ENCODE measurements at regions not wholly inside any gene's neighbourhood (a gene's known extent, or its start where the extent isn't known, plus 50 kb on each side); places are given as distances from the start of the nearest gene placed in this dataset.

DNA sequence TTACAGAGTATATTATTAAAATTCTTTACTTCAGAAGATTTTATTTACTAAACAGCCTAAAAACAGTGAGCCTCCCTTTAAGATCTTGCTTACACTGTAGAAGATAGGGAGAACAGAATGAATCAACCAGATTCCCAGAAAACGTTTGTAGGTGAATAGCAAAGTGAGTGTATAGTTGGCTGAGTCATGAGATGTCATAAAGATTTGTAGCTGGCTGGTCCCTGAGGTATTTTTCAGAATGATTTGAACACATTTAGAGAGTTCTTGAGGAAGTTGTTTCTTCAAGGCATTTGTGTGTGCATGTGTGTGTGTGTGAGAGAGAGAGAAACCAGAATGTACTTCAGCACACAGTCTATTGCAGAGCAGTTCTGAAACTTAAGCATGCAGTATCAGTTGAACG is 159.4 kb upstream of the PRR16 start:
- Histone ChIP-seq H3K9me3 (ENCODE audit: control insufficient read depth in 2 of 3, insufficient read depth in 1 of 3, low read length in 3 of 3) (no peaks in the 10 kb centered on the region), H3K27ac (ENCODE audit: low read depth in 2 of 2, low read length in 2 of 2) (no peak overlapping the region), H3K4me1 (ENCODE audit: control insufficient read depth in 2 of 3, insufficient read depth in 2 of 3, low read depth in 1 of 3, low read length in 3 of 3) (no peaks in the 10 kb centered on the region), H3K27me3 (ENCODE audit: control insufficient read depth, insufficient read depth, low read length) (no peaks in the 10 kb centered on the region), H3K4me3 (ENCODE audit: low read length in 3 of 3) (no peak overlapping the region), H3K9ac (ENCODE audit: low read length in 3 of 3) (no peak overlapping the region), H3K36me3 (ENCODE audit: control insufficient read depth in 2 of 3, insufficient read depth in 3 of 3, low read length in 3 of 3) (no peaks in the 10 kb centered on the region)
- no peak for TF ChIP-seq CTCF (IDR thresholded peaks at IDR 0.05; ENCODE audit: borderline replicate concordance, extremely low read depth, insufficient read depth)
- FAIRE-seq: no peak
- no peak for DNase-seq
- intact Hi-C loops (cut with DNase I): no loop called here

- FAIRE-seq: no peak
- no peak for DNase-seq
- intact Hi-C loops (cut with DNase I): no loop called here
- no peak overlapping the region for H3K4me3 ChIP-seq (ENCODE audit: low read length in 3 of 3)
- H3K27ac ChIP-seq (ENCODE audit: low read depth in 2 of 2, low read length in 2 of 2): no peak overlapping the region
- H3K9me3 ChIP-seq (ENCODE audit: control insufficient read depth in 2 of 3, insufficient read depth in 1 of 3, low read length in 3 of 3): no peaks in the 10 kb centered on the region
- H3K4me1 ChIP-seq (ENCODE audit: control insufficient read depth in 2 of 3, insufficient read depth in 2 of 3, low read depth in 1 of 3, low read length in 3 of 3): no peaks in the 10 kb centered on the region
- H3K36me3 ChIP-seq (ENCODE audit: control insufficient read depth in 2 of 3, insufficient read depth in 3 of 3, low read length in 3 of 3): no peaks in the 10 kb centered on the region
- TF ChIP-seq CTCF (IDR thresholded peaks at IDR 0.05; ENCODE audit: borderline replicate concordance, extremely low read depth, insufficient read depth): no peak
- H3K27me3 ChIP-seq (ENCODE audit: control insufficient read depth, insufficient read depth, low read length): no peaks in the 10 kb centered on the region
- H3K9ac ChIP-seq (ENCODE audit: low read length in 3 of 3): no peak overlapping the region
Measured at GRCh38 chr5:120306303-120306702, 157.8 kb upstream of the PRR16 start.

DNA sequence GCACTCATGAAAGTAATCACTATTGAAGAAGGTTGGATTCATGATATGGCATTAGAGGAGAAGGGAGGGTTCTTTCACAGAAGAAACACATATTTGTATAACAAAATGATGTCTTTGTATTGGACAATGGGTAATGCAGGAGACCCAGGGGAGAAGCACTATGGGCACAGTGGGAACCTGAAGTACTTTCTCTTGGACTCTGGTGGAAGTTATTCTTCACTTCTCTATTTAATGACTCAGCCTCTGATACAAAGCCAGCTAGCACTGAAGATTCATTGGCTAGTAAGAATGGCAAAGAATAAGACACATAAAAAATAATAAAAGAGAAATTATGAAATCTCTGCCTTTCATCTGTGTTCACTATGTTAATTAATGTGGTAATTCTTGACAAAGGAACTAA is 149.9 kb upstream of the PRR16 start:
- FAIRE-seq: no peak
- H3K27ac ChIP-seq (ENCODE audit: low read depth in 2 of 2, low read length in 2 of 2): no peak overlapping the region
- intact Hi-C loops (cut with DNase I): no loop called here

More for the DNA sequence above, 149.9 kb upstream of the PRR16 start:
- Histone ChIP-seq H3K27me3 (ENCODE audit: control insufficient read depth, insufficient read depth, low read length) (no peaks in the 10 kb centered on the region), H3K36me3 (ENCODE audit: control insufficient read depth in 2 of 3, insufficient read depth in 3 of 3, low read length in 3 of 3) (no peaks in the 10 kb centered on the region), H3K4me1 (ENCODE audit: control insufficient read depth in 2 of 3, insufficient read depth in 2 of 3, low read depth in 1 of 3, low read length in 3 of 3) (no peaks in the 10 kb centered on the region), H3K9me3 (ENCODE audit: control insufficient read depth in 2 of 3, insufficient read depth in 1 of 3, low read length in 3 of 3) (no peaks in the 10 kb centered on the region), H3K9ac (ENCODE audit: low read length in 3 of 3) (no peak overlapping the region), H3K4me3 (ENCODE audit: low read length in 3 of 3) (no peak overlapping the region)
- no peak for DNase-seq
- TF ChIP-seq CTCF (IDR thresholded peaks at IDR 0.05; ENCODE audit: borderline replicate concordance, extremely low read depth, insufficient read depth): no peak
